ENCODE measurements at regions not wholly inside any gene's neighbourhood (a gene's known extent, or its start where the extent isn't known, plus 50 kb on each side); places are given as distances from the start of the nearest gene placed in this dataset.

DNA sequence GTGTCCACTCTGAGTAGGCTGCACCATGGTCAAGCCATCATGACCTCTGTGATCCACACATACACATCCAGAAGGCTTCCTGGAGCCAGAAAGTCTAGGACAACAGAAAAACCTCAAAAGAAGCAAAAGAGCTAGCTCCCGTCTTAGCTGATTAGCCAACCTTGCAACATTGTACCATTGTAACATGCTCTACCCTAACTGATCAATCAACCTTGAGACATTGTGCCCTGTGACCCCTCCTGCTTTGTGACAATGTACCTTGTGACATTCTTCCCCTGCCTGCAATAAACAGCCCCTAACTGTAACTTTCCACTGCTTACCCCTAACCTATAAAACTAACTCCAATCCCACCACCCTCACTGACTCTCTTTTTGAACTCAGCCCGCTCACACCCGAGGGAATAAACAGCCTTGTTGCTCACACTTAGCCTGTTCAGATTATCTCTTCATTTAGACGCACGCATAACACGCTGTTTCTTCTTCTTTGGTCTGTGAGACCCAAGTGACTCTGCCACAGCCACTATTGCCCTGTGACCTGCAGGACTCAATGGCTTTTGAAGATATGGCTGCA lies 1104.6 kb downstream of the OTOL1 start:
- WGBS (ENCODE audit: insufficient coverage, low coverage, low lambda C conversion rate, missing lambda C conversion rate): 51% methylated on average over 4 of the region's 6 CpGs
- Histone ChIP-seq H3K27ac (no peak overlapping the region), H3K9me3 (no peaks in the 10 kb centered on the region), H3K36me3 (no peaks in the 10 kb centered on the region), H3K4me1 (no peaks in the 10 kb centered on the region), H3K4me3 (no peak overlapping the region), H3K27me3 (no peaks in the 10 kb centered on the region)
- DNase-seq (no peak), ATAC-seq (no peak)
- intact Hi-C loops (cut with DNase I): no loop called here
- TF ChIP-seq POLR2A (IDR thresholded peaks at IDR 0.05): no peak
- TF ChIP-seq, protein P1, sequence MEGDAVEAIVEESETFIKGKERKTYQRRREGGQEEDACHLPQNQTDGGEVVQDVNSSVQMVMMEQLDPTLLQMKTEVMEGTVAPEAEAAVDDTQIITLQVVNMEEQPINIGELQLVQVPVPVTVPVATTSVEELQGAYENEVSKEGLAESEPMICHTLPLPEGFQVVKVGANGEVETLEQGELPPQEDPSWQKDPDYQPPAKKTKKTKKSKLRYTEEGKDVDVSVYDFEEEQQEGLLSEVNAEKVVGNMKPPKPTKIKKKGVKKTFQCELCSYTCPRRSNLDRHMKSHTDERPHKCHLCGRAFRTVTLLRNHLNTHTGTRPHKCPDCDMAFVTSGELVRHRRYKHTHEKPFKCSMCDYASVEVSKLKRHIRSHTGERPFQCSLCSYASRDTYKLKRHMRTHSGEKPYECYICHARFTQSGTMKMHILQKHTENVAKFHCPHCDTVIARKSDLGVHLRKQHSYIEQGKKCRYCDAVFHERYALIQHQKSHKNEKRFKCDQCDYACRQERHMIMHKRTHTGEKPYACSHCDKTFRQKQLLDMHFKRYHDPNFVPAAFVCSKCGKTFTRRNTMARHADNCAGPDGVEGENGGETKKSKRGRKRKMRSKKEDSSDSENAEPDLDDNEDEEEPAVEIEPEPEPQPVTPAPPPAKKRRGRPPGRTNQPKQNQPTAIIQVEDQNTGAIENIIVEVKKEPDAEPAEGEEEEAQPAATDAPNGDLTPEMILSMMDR (IDR thresholded peaks at IDR 0.05): no peak

DNA sequence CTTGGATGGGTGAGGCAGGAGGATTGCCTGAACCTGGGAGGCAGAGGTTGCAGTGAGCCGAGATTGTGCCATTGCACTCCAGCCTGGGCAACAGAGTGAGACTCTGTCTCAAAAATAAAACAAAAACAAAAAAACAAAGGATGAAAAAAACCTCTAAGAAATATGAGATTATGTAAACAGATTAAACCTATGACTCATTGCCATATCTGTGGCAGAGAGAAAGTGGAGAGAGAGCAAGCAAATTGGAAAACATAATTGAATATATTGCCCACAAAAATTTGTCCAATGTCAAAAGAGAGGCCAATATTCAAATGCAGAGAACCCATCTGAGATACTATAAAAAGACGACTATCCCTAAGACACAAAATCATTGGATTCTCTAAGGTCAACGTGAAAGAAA lies 1106.0 kb downstream of the OTOL1 start:
- WGBS (ENCODE audit: insufficient coverage, low coverage, low lambda C conversion rate, missing lambda C conversion rate): 45% methylated on average over 3 of the region's 3 CpGs
- TF ChIP-seq POLR2A (IDR thresholded peaks at IDR 0.05): no peak
- TF ChIP-seq, protein P1 (IDR thresholded peaks at IDR 0.05): no peak

DNA sequence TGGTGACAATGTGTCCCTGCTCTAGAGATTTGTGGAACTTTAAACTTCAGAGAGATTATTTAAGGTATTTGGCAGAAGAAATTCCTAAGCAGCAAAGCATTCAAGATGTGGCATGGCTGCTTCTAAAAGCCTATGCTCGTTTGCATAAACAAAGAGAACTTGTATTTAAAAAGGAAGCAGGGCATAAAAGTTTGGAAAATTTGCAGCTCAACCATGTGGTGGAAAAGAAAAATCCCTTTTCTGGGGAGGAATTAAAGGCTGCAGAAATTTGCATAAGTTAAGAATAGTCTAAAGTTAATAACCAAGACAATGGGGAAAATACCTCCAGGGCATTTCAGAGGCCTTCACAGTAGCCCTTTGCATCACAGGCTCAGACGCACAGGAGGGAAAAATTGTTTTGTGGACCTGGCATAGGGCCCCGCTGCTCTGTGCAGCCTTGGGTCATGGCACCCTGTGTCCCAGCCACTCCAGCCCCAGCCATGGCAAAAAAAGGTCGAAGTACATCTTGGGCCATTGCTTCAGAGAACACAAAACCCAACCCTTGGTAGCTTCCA lies 1109.1 kb downstream of the OTOL1 start:
- ATAC-seq (no peak), DNase-seq (no peak)
- WGBS (ENCODE audit: insufficient coverage, low coverage, low lambda C conversion rate, missing lambda C conversion rate): 46% methylated on average over 4 of the region's 4 CpGs
- Histone ChIP-seq H3K36me3 (no peaks in the 10 kb centered on the region), H3K27ac (no peak overlapping the region), H3K4me3 (no peak overlapping the region), H3K4me1 (no peaks in the 10 kb centered on the region), H3K9me3 (no peaks in the 10 kb centered on the region), H3K27me3 (no peaks in the 10 kb centered on the region)
- intact Hi-C loops (cut with DNase I): no loop called here
- TF ChIP-seq, protein P1 (IDR thresholded peaks at IDR 0.05): no peak
- TF ChIP-seq POLR2A (IDR thresholded peaks at IDR 0.05): no peak

More for the DNA sequence above, 1106.0 kb downstream of the OTOL1 start:
- Histone ChIP-seq H3K27ac (no peak overlapping the region), H3K4me1 (no peaks in the 10 kb centered on the region), H3K36me3 (no peaks in the 10 kb centered on the region), H3K4me3 (no peak overlapping the region), H3K27me3 (no peaks in the 10 kb centered on the region), H3K9me3 (no peaks in the 10 kb centered on the region)
- no peak for DNase-seq
- no peak for ATAC-seq
- intact Hi-C loops (cut with DNase I): no loop called here

DNA sequence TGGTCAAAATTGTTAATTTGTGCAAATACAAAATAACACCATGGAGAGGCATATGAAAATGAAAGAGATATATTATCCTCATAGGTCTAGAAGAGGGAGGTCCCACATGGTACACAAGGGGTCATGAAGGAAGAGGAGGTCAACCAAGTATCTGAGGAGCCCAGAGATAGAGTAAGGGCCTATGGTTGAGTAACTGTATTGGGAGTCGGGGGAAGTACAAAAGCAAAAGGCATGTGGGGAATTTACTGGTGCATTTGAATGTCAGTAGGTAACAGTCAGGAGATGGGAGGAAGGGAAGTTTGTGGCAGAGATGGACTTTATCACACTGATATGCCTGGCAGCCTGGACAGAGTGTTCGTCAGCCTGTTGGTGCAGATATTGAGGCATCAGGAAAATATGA lies 1113.7 kb downstream of the OTOL1 start:
- Histone ChIP-seq H3K4me1 (no peaks in the 10 kb centered on the region), H3K27ac (no peak overlapping the region), H3K4me3 (no peak overlapping the region), H3K9me3 (no peaks in the 10 kb centered on the region), H3K36me3 (no peaks in the 10 kb centered on the region), H3K27me3 (no peaks in the 10 kb centered on the region)
- DNase-seq (no peak), ATAC-seq (no peak)
- TF ChIP-seq, protein P1 (IDR thresholded peaks at IDR 0.05): no peak
- TF ChIP-seq POLR2A (IDR thresholded peaks at IDR 0.05): no peak
- intact Hi-C loops (cut with DNase I): no loop called here
- 50% methylated on average over 2 of the region's 2 CpGs for whole genome bisulfite sequencing (ENCODE audit: insufficient coverage, low coverage, low lambda C conversion rate, missing lambda C conversion rate)
